ENCODE measurements at regions not wholly inside any gene's neighbourhood (a gene's known extent, or its start where the extent isn't known, plus 50 kb on each side); places are given as distances from the start of the nearest gene placed in this dataset.

- Histone ChIP-seq H4K20me1 (ENCODE audit: control insufficient read depth, insufficient read depth, low read depth, low read length) (no peaks in the 10 kb centered on the region), H3K79me2 (ENCODE audit: control insufficient read depth, low read length) (no peaks in the 10 kb centered on the region), H3F3A (ENCODE audit: control insufficient read depth, insufficient read depth) (no peaks in the 10 kb centered on the region), H3K9me2 (replicated peaks; ENCODE audit: control insufficient read depth, low read length) (no peaks in the 10 kb centered on the region), H3K27ac (ENCODE audit: low read depth, low read length) (no peak overlapping the region), H3K4me1 (ENCODE audit: control insufficient read depth, low read length) (no peaks in the 10 kb centered on the region), H3K27me3 (ENCODE audit: control insufficient read depth, low read length) (no peaks in the 10 kb centered on the region), H3K9me3 (ENCODE audit: control insufficient read depth, insufficient read depth, low read length) (no peaks in the 10 kb centered on the region), H3K4me2 (ENCODE audit: low read length) (no peak overlapping the region), H3K36me3 (ENCODE audit: control insufficient read depth, low read length) (no peaks in the 10 kb centered on the region), H3K4me3 (ENCODE audit: low read length) (no peak overlapping the region)
- no peak for TF ChIP-seq EZH2phosphoT487 (IDR thresholded peaks at IDR 0.05; ENCODE audit: borderline replicate concordance, low read length)
- TF ChIP-seq, protein P1, sequence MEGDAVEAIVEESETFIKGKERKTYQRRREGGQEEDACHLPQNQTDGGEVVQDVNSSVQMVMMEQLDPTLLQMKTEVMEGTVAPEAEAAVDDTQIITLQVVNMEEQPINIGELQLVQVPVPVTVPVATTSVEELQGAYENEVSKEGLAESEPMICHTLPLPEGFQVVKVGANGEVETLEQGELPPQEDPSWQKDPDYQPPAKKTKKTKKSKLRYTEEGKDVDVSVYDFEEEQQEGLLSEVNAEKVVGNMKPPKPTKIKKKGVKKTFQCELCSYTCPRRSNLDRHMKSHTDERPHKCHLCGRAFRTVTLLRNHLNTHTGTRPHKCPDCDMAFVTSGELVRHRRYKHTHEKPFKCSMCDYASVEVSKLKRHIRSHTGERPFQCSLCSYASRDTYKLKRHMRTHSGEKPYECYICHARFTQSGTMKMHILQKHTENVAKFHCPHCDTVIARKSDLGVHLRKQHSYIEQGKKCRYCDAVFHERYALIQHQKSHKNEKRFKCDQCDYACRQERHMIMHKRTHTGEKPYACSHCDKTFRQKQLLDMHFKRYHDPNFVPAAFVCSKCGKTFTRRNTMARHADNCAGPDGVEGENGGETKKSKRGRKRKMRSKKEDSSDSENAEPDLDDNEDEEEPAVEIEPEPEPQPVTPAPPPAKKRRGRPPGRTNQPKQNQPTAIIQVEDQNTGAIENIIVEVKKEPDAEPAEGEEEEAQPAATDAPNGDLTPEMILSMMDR (IDR thresholded peaks at IDR 0.05; ENCODE audit: low read depth, low read length, poor library complexity, severe bottlenecking) = no peak
Measured at GRCh38 chr1:184228558-184228957, 158.3 kb upstream of the C1orf21 start.

- Histone ChIP-seq H3F3A (ENCODE audit: control insufficient read depth, insufficient read depth) (no peaks in the 10 kb centered on the region), H3K79me2 (ENCODE audit: control insufficient read depth, low read length) (no peaks in the 10 kb centered on the region), H4K20me1 (ENCODE audit: control insufficient read depth, insufficient read depth, low read depth, low read length) (no peaks in the 10 kb centered on the region), H3K4me3 (ENCODE audit: low read length) (no peak overlapping the region), H3K9me3 (ENCODE audit: control insufficient read depth, insufficient read depth, low read length) (no peaks in the 10 kb centered on the region), H3K4me1 (ENCODE audit: control insufficient read depth, low read length) (no peaks in the 10 kb centered on the region), H3K27ac (ENCODE audit: low read depth, low read length) (no peak overlapping the region), H3K27me3 (ENCODE audit: control insufficient read depth, low read length) (no peaks in the 10 kb centered on the region), H3K9me2 (replicated peaks; ENCODE audit: control insufficient read depth, low read length) (no peaks in the 10 kb centered on the region), H3K36me3 (ENCODE audit: control insufficient read depth, low read length) (no peaks in the 10 kb centered on the region), H3K4me2 (ENCODE audit: low read length) (no peak overlapping the region)
- no peak for TF ChIP-seq EZH2phosphoT487 (IDR thresholded peaks at IDR 0.05; ENCODE audit: borderline replicate concordance, low read length)
- TF ChIP-seq, protein P1 (IDR thresholded peaks at IDR 0.05; ENCODE audit: low read depth, low read length, poor library complexity, severe bottlenecking) = no peak
Measured at GRCh38 chr1:184237588-184237987, 149.2 kb upstream of the C1orf21 start.

GRCh38 chr1:184241446-184241845 is 145.4 kb upstream of the C1orf21 start:
- H3K27ac ChIP-seq (ENCODE audit: low read depth, low read length) = no peak overlapping the region
- no peaks in the 10 kb centered on the region for H3K9me3 ChIP-seq (ENCODE audit: control insufficient read depth, insufficient read depth, low read length)
- no peaks in the 10 kb centered on the region for H3K36me3 ChIP-seq (ENCODE audit: control insufficient read depth, low read length)
- H3F3A ChIP-seq (ENCODE audit: control insufficient read depth, insufficient read depth) = no peaks in the 10 kb centered on the region
- H3K79me2 ChIP-seq (ENCODE audit: control insufficient read depth, low read length) = no peaks in the 10 kb centered on the region
- H3K4me2 ChIP-seq (ENCODE audit: low read length) = no peak overlapping the region
- no peaks in the 10 kb centered on the region for H3K27me3 ChIP-seq (ENCODE audit: control insufficient read depth, low read length)
- no peaks in the 10 kb centered on the region for H4K20me1 ChIP-seq (ENCODE audit: control insufficient read depth, insufficient read depth, low read depth, low read length)
- H3K9me2 ChIP-seq (replicated peaks; ENCODE audit: control insufficient read depth, low read length) = no peaks in the 10 kb centered on the region; the same call in 1 of the 2 replicates
- TF ChIP-seq, protein P1 (IDR thresholded peaks at IDR 0.05; ENCODE audit: low read depth, low read length, poor library complexity, severe bottlenecking) = no peak
- no peak for TF ChIP-seq EZH2phosphoT487 (IDR thresholded peaks at IDR 0.05; ENCODE audit: borderline replicate concordance, low read length)
- H3K4me1 ChIP-seq (ENCODE audit: control insufficient read depth, low read length) = no peaks in the 10 kb centered on the region
- H3K4me3 ChIP-seq (ENCODE audit: low read length) = no peak overlapping the region
